ENCODE measurements at regions not wholly inside any gene's neighbourhood (a gene's known extent, or its start where the extent isn't known, plus 50 kb on each side); places are given as distances from the start of the nearest gene placed in this dataset.
"Not testable (repeated sequence)": the region's sequence is repeated elsewhere in the genome, so short reads cannot be mapped to it uniquely, and the experiment has no call there.

- DNase-seq: no peak
Observed at GRCh38 chrX:39484159-39485068, 613.3 kb downstream of the BCOR start.

- no peak for DNase-seq
Observed at GRCh38 chrX:39487166-39487968, 610.4 kb downstream of the BCOR start.

DNA sequence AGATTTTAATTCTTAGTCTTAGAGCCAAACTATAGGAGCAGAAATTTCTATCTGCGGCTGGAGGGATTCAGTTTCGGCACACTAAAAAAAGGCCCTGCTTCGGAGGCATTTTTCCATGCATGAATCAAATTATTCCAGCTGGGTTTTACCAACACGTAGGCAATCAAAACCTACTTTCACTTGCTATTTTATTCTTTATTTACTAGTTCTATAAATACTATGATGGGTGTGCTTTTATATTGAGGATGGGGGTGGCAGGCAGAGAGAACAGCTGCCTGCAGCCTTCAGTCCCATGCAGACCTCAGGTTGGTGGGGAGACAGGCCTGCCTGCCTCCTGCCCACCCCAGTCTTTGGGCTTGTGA lies 609.8 kb downstream of the BCOR start:
- DNase-seq: no peak

GRCh38 chrX:39491548-39492297 lies 606.0 kb downstream of the BCOR start:
- peak; percentile 76 for DNase-seq

DNA sequence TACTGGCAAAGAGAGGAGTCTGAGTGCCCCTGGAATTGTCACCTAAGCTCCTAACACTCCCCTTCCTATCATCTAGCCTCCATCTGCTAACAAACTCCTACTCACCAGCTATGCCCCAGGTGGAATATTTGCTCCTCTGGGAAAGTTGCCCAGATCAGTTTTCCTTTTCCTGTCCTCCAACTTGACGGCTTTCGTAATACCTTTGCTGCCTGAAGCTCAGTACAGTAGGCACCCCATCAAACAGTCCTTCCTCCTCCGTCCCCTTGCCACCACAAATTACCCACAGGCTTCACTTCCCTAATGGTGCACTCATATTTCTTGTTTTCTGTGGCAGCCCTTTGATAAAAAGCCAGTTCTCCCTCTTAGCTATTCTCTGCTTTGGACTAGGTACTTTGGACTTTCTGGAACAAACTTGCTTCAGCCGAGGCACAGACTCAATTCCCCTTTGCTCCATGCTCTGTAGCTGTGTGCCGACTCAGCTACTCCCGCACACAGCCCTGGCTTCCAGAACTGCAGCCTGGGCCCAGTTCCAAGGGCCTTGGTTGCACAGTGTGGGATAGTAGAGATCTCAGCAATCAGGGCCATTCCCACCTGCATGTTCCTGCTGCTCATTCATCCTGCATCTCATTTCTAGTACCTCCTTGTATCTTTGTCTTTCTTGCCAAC lies 605.1 kb downstream of the BCOR start:
- no peak for DNase-seq

DNA sequence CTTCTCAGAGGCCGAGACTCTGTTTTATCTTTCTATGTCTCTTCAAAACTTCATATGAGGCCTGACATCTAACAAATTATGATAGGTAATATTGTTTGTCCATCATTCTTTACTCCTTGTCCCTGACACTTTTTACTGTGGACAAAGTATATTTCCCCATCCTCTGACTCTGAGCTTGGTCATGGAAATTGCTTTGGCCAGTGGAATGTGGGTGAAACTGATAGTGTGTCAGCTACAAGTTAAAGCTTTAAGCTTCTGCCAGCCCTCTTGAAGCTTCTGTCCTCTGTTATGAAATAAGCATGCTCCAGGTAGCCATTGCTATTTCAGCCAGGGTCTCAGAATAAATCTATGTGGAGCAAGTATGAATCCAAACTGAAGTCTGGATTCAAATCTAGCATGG lies 604.6 kb downstream of the BCOR start:
- no peak for DNase-seq

- DNase-seq: not testable (repeated sequence)
Observed at GRCh38 chrX:39497117-39497516, 600.6 kb downstream of the BCOR start.

GRCh38 chrX:39497702-39498265 lies 600.0 kb downstream of the BCOR start:
- DNase-seq: no peak

- no peak for DNase-seq
Observed at GRCh38 chrX:39499996-39500395, 597.8 kb downstream of the BCOR start.

- no peak for DNase-seq
Observed at GRCh38 chrX:39501822-39502221, 595.9 kb downstream of the BCOR start.

DNA sequence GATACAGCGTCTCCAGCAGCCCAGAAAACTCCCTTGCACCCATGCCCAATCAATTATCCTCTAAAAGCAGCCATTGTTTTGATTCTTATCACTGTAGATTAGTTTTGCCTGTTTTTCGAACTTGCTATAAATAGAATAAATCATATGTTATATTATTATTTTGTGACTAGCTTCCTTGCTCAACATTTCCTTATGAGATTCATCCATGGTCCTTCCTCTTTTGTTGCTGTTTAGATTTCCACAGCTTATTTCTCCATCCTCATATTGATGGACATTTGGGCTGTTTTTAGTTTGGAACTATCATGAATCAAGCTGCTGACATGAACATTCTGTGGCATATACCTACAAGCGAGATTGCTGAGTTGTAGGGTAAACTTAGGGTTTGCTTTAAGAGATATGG lies 595.3 kb downstream of the BCOR start:
- no peak for DNase-seq

DNA sequence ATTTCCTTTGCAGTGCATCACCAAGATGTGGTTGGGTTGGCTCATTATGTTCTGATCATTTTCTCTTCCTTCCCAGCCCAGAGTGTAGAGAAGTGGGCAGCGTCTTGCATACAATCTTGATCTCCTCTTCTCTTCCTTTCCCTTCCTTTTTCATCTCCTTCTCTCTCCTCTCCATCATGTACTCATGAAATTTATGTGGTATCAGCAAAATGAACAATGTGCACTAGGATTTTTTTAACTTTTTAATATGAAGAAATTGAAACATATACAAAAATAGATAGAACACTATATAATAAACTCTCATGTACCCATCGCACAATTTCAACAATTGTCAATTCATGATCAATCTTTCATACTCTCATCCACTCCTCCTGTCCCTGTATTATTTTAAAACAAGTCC lies 593.5 kb downstream of the BCOR start:
- DNase-seq: no peak

DNA sequence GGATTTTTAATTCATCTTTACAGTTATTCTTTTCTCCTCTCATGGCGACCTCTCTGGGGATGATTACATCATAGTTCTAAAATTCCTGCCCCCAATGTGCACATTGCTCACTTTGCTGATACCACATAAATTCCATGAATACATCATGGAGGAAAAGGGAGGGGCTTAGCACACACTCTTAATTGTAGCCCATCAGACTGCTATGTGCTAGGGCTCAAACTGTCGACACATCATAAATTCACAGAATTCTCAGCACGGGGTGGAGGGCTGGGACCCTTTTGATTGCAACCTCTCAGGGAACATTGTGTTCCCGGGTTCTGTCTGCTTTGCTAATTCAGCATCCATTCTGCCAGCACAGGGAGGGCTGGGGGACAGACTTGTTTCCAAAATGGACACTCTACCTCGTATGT lies 592.9 kb downstream of the BCOR start:
- no peak for DNase-seq

DNA sequence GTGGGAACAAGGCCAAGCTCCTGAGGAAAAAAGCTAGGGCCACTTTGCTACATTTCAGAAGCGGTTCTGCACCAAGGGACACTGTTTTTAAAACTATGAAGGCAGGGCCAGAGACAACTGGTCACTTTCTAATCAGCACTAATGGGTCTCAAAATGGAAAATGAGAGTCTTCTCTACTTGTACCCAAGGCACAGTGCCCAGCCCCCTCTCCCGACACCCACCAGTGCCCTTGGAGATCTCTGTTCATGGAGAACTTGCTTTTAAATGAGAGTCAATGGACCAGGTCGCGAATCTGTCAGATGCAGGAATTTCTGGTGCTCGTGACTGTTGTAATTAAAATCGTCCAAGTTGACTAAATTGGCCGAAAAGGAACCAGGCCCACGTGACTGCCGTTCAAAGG lies 591.6 kb downstream of the BCOR start:
- DNase-seq: no peak

GRCh38 chrX:39507034-39507433 lies 590.7 kb downstream of the BCOR start:
- no peak for DNase-seq

- no peak for DNase-seq
Observed at GRCh38 chrX:39507617-39508299, 590.0 kb downstream of the BCOR start.

GRCh38 chrX:39508300-39508692 lies 589.5 kb downstream of the BCOR start:
- peak; percentile 21 for DNase-seq

DNA sequence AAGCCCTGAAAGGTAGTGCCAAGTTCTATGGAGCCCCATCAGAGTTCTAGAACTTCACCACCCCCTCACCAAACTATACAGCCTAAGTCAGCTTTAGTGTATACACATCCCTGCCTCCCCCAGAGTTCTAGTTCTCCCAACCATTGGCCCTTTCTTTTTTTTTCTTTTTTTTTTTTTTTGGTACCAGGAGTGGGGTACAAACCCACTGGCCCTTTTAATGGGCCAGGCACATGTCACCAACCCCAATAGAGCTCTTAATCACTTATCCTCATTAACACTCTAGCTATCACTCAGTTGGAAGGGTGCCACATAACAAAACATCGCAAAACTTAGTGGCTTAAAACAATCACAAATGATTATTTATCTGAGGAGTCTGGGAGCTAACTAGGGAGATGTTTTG lies 588.6 kb downstream of the BCOR start:
- no peak for DNase-seq

- DNase-seq: no peak
Observed at GRCh38 chrX:39513836-39514235, 583.9 kb downstream of the BCOR start.

DNA sequence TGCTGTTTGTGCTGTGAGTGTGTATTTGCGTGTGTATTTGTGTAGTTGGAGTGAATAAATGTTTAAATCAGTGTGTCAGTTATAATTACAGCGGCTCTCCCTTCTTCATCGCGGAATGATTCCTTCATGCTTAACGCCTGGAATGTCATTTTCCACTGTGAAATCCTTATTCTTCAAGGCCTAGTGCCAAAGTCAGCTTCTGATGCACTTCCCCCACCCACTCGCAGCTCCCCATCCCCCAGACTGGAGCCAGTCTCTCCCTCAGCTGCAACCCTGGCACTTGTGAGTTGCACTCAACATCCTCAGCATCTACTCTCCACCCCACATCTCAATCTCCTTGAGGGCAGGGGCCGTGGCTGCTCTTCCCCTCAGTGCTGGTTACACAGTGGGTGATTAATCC lies 583.0 kb downstream of the BCOR start:
- DNase-seq: no peak

GRCh38 chrX:39516427-39516841 lies 581.3 kb downstream of the BCOR start:
- no peak for DNase-seq
